ENCODE measurements at regions not wholly inside any gene's neighbourhood (a gene's known extent, or its start where the extent isn't known, plus 50 kb on each side); places are given as distances from the start of the nearest gene placed in this dataset.

DNA sequence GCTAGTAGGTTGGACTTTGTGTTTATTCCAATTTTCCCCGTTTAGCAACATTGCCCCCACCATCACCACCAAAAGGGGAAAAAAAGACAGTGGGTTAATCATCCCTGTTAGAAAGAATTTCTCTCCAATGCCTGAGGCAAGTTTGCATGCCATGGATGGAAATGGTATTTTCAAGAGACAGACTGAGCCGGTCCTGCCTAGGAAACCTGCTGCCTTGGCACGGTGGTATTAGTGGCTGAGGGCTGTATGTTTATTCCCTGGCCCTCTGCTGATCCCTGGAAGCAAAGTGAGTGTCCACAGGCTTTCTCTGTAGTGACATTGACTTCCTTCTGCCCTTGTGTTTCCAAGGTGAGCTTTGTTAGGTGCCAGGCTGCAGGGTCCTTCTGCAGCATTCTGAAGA lies 427.0 kb upstream of the RBFOX1 start:
- H2AFZ ChIP-seq, result no peak overlapping the region
- no peaks in the 10 kb centered on the region for H3K4me1 Mint-ChIP-seq
- H3K36me3 ChIP-seq (ENCODE audit: insufficient read depth), result no peaks in the 10 kb centered on the region; the same call in 1 of the 2 replicates
- no peak overlapping the region for H3K4me3 ChIP-seq
- H3F3A ChIP-seq (replicated peaks; ENCODE audit: low read depth), result no peaks in the 10 kb centered on the region
- no peak for DNase-seq (ENCODE audit: low spot score)
- H3K79me2 ChIP-seq (replicated peaks; ENCODE audit: insufficient read depth), result no peaks in the 10 kb centered on the region
- H4K20me1 ChIP-seq (replicated peaks; ENCODE audit: insufficient read depth), result no peaks in the 10 kb centered on the region
- no peak for TF ChIP-seq JUNB (IDR thresholded peaks at IDR 0.05; ENCODE audit: unreplicated experiment)
- TF ChIP-seq, protein P1, sequence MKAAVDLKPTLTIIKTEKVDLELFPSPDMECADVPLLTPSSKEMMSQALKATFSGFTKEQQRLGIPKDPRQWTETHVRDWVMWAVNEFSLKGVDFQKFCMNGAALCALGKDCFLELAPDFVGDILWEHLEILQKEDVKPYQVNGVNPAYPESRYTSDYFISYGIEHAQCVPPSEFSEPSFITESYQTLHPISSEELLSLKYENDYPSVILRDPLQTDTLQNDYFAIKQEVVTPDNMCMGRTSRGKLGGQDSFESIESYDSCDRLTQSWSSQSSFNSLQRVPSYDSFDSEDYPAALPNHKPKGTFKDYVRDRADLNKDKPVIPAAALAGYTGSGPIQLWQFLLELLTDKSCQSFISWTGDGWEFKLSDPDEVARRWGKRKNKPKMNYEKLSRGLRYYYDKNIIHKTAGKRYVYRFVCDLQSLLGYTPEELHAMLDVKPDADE (IDR thresholded peaks at IDR 0.05), result no peak
- no peak for TF ChIP-seq POLR2AphosphoS5 (IDR thresholded peaks at IDR 0.05; ENCODE audit: low read depth)
- TF ChIP-seq, protein P2, sequence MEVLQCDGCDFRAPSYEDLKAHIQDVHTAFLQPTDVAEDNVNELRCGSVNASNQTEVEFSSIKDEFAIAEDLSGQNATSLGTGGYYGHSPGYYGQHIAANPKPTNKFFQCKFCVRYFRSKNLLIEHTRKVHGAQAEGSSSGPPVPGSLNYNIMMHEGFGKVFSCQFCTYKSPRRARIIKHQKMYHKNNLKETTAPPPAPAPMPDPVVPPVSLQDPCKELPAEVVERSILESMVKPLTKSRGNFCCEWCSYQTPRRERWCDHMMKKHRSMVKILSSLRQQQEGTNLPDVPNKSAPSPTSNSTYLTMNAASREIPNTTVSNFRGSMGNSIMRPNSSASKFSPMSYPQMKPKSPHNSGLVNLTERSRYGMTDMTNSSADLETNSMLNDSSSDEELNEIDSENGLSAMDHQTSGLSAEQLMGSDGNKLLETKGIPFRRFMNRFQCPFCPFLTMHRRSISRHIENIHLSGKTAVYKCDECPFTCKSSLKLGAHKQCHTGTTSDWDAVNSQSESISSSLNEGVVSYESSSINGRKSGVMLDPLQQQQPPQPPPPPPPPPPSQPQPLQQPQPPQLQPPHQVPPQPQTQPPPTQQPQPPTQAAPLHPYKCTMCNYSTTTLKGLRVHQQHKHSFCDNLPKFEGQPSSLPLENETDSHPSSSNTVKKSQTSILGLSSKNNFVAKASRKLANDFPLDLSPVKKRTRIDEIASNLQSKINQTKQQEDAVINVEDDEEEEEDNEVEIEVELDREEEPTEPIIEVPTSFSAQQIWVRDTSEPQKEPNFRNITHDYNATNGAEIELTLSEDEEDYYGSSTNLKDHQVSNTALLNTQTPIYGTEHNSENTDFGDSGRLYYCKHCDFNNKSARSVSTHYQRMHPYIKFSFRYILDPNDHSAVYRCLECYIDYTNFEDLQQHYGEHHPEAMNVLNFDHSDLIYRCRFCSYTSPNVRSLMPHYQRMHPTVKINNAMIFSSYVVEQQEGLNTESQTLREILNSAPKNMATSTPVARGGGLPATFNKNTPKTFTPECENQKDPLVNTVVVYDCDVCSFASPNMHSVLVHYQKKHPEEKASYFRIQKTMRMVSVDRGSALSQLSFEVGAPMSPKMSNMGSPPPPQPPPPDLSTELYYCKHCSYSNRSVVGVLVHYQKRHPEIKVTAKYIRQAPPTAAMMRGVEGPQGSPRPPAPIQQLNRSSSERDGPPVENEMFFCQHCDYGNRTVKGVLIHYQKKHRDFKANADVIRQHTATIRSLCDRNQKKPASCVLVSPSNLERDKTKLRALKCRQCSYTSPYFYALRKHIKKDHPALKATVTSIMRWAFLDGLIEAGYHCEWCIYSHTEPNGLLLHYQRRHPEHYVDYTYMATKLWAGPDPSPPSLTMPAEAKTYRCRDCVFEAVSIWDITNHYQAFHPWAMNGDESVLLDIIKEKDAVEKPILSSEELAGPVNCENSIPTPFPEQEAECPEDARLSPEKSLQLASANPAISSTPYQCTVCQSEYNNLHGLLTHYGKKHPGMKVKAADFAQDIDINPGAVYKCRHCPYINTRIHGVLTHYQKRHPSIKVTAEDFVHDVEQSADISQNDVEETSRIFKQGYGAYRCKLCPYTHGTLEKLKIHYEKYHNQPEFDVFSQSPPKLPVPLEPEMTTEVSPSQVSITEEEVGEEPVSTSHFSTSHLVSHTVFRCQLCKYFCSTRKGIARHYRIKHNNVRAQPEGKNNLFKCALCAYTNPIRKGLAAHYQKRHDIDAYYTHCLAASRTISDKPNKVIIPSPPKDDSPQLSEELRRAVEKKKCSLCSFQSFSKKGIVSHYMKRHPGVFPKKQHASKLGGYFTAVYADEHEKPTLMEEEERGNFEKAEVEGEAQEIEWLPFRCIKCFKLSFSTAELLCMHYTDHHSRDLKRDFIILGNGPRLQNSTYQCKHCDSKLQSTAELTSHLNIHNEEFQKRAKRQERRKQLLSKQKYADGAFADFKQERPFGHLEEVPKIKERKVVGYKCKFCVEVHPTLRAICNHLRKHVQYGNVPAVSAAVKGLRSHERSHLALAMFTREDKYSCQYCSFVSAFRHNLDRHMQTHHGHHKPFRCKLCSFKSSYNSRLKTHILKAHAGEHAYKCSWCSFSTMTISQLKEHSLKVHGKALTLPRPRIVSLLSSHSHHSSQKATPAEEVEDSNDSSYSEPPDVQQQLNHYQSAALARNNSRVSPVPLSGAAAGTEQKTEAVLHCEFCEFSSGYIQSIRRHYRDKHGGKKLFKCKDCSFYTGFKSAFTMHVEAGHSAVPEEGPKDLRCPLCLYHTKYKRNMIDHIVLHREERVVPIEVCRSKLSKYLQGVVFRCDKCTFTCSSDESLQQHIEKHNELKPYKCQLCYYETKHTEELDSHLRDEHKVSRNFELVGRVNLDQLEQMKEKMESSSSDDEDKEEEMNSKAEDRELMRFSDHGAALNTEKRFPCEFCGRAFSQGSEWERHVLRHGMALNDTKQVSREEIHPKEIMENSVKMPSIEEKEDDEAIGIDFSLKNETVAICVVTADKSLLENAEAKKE (CRISPR knock-in tag; IDR thresholded peaks at IDR 0.05), result no peak
- TF ChIP-seq, protein P3, sequence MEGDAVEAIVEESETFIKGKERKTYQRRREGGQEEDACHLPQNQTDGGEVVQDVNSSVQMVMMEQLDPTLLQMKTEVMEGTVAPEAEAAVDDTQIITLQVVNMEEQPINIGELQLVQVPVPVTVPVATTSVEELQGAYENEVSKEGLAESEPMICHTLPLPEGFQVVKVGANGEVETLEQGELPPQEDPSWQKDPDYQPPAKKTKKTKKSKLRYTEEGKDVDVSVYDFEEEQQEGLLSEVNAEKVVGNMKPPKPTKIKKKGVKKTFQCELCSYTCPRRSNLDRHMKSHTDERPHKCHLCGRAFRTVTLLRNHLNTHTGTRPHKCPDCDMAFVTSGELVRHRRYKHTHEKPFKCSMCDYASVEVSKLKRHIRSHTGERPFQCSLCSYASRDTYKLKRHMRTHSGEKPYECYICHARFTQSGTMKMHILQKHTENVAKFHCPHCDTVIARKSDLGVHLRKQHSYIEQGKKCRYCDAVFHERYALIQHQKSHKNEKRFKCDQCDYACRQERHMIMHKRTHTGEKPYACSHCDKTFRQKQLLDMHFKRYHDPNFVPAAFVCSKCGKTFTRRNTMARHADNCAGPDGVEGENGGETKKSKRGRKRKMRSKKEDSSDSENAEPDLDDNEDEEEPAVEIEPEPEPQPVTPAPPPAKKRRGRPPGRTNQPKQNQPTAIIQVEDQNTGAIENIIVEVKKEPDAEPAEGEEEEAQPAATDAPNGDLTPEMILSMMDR (conservative IDR thresholded peaks at IDR 0.05; ENCODE audit: low read depth in 2 of 2), result no peak
- TF ChIP-seq EZH2 (IDR thresholded peaks at IDR 0.05; ENCODE audit: low read depth, unreplicated experiment), result no peak
- TF ChIP-seq ZNF114 (CRISPR knock-in tag; IDR thresholded peaks at IDR 0.05), result no peak
- TF ChIP-seq, protein P4, sequence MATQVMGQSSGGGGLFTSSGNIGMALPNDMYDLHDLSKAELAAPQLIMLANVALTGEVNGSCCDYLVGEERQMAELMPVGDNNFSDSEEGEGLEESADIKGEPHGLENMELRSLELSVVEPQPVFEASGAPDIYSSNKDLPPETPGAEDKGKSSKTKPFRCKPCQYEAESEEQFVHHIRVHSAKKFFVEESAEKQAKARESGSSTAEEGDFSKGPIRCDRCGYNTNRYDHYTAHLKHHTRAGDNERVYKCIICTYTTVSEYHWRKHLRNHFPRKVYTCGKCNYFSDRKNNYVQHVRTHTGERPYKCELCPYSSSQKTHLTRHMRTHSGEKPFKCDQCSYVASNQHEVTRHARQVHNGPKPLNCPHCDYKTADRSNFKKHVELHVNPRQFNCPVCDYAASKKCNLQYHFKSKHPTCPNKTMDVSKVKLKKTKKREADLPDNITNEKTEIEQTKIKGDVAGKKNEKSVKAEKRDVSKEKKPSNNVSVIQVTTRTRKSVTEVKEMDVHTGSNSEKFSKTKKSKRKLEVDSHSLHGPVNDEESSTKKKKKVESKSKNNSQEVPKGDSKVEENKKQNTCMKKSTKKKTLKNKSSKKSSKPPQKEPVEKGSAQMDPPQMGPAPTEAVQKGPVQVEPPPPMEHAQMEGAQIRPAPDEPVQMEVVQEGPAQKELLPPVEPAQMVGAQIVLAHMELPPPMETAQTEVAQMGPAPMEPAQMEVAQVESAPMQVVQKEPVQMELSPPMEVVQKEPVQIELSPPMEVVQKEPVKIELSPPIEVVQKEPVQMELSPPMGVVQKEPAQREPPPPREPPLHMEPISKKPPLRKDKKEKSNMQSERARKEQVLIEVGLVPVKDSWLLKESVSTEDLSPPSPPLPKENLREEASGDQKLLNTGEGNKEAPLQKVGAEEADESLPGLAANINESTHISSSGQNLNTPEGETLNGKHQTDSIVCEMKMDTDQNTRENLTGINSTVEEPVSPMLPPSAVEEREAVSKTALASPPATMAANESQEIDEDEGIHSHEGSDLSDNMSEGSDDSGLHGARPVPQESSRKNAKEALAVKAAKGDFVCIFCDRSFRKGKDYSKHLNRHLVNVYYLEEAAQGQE (IDR thresholded peaks at IDR 0.05; ENCODE audit: unreplicated experiment), result no peak
- TF ChIP-seq STAT1 (IDR thresholded peaks at IDR 0.05; ENCODE audit: unreplicated experiment), result no peak
- TF ChIP-seq ZNF331 (CRISPR knock-in tag; IDR thresholded peaks at IDR 0.05; ENCODE audit: low read depth), result no peak
- TF ChIP-seq CREB1 (CRISPR knock-in tag; IDR thresholded peaks at IDR 0.05; ENCODE audit: low read depth), result no peak
- H3K4me1 ChIP-seq (ENCODE audit: insufficient read depth), result no peaks in the 10 kb centered on the region
- no peak overlapping the region for H3K27ac ChIP-seq (ENCODE audit: low read depth)
- H3K27ac Mint-ChIP-seq, result no peak overlapping the region
- peaks cover 88% of the 10 kb centered on the region for H3K9me3 Mint-ChIP-seq
- H3K4me2 ChIP-seq, result no peak overlapping the region
- H3K27me3 Mint-ChIP-seq (ENCODE audit: insufficient read depth, low read depth, poor library complexity), result peaks cover 4% of the 10 kb centered on the region
- no peak overlapping the region for H3K4me3 Mint-ChIP-seq
- no peaks in the 10 kb centered on the region for H3K27me3 ChIP-seq (ENCODE audit: insufficient read depth)
- H3K9me2 ChIP-seq (ENCODE audit: insufficient read depth), result no peaks in the 10 kb centered on the region
- no peak for ATAC-seq
- H3K36me3 Mint-ChIP-seq (ENCODE audit: low read depth), result peaks cover 22% of the 10 kb centered on the region
